Trophoblast cell (in vitro differentiated cells and primary cell): ENCODE measurements at regions not wholly inside any gene's neighbourhood (a gene's known extent, or its start where the extent isn't known, plus 50 kb on each side); places are given as distances from the start of the nearest gene placed in this dataset.

ENCODE experiments used
- DNase-seq, 2 donors: peaks; one replicate each; pipeline ENCODE4 v3.0.0-alpha.2; 2016
- H2AFZ ChIP-seq: 2 replicates; pipeline ENCODE4 v1.6.1; 2013; ENCODE audit warnings: low read length, moderate library complexity, mild to moderate bottlenecking; ENCODE audit not compliant: insufficient read depth, poor library complexity
- H2AK5ac ChIP-seq: 2 replicates; pipeline ENCODE4 v1.6.1; 2013; ENCODE audit warnings: mild to moderate bottlenecking, low read length
- H2BK120ac ChIP-seq: 2 replicates; pipeline ENCODE4 v1.6.1; 2013; ENCODE audit warnings: low read length, mild to moderate bottlenecking, moderate library complexity; ENCODE audit not compliant: insufficient read depth, poor library complexity
- H2BK12ac ChIP-seq: 2 replicates; pipeline ENCODE4 v1.6.1; 2013; ENCODE audit warnings: mild to moderate bottlenecking, low read length, moderate library complexity
- H2BK5ac ChIP-seq: 2 replicates; pipeline ENCODE4 v1.6.1; 2013; ENCODE audit warnings: low read length, low read depth, moderate library complexity, mild to moderate bottlenecking; ENCODE audit not compliant: poor library complexity
- H3K14ac ChIP-seq: 2 replicates; pipeline ENCODE4 v1.6.1; 2013; ENCODE audit warnings: mild to moderate bottlenecking, low read length
- H3K18ac ChIP-seq: 2 replicates; pipeline ENCODE4 v1.6.1; 2013; ENCODE audit warnings: mild to moderate bottlenecking, low read length
- H3K23ac ChIP-seq: 2 replicates; pipeline ENCODE4 v1.6.1; 2013; ENCODE audit warnings: low read length
- H3K27ac ChIP-seq: 2 replicates; pipeline ENCODE4 v1.5.1; 2013; ENCODE audit warnings: low read depth, mild to moderate bottlenecking, inconsistent platforms, low read length, moderate library complexity
- H3K27me3 ChIP-seq: 2 replicates; pipeline ENCODE4 v1.6.1; 2013; ENCODE audit warnings: inconsistent platforms, mild to moderate bottlenecking, low read length, moderate library complexity; ENCODE audit not compliant: insufficient read depth
- H3K36me3 ChIP-seq, 2 experiments: 1 replicate in 1 of 2; 2 replicates in 1 of 2; pipeline ENCODE4 v1.6.1; 2013; ENCODE audit warnings: low read length in 2 of 2, mild to moderate bottlenecking in 2 of 2, moderate library complexity in 1 of 2; ENCODE audit not compliant: insufficient read depth in 2 of 2, control insufficient read depth in 1 of 2
- H3K4ac ChIP-seq: 2 replicates; pipeline ENCODE4 v1.6.1; 2013; ENCODE audit warnings: low read depth, mild to moderate bottlenecking, low read length, moderate library complexity
- H3K4me1 ChIP-seq, 2 experiments: 1 replicate in 1 of 2; 2 replicates in 1 of 2; pipeline ENCODE4 v1.6.1; 2013; ENCODE audit warnings: low read length in 2 of 2, mild to moderate bottlenecking in 2 of 2, moderate library complexity in 1 of 2; ENCODE audit not compliant: insufficient read depth in 2 of 2, control insufficient read depth in 1 of 2
- H3K4me2 ChIP-seq: 2 replicates; pipeline ENCODE4 v1.6.1; 2013; ENCODE audit warnings: inconsistent platforms, mild to moderate bottlenecking, low read length, moderate library complexity
- H3K4me3 ChIP-seq: 2 replicates; pipeline ENCODE4 v1.5.1; 2013; ENCODE audit warnings: mild to moderate bottlenecking, low read depth, low read length, inconsistent platforms
- H3K79me1 ChIP-seq: one replicate; pipeline ENCODE4 v1.6.1; 2013; ENCODE audit warnings: low read length
- H3K79me2 ChIP-seq: 2 replicates; pipeline ENCODE4 v1.6.1; 2013; ENCODE audit warnings: low read length, mild to moderate bottlenecking; ENCODE audit not compliant: control insufficient read depth, insufficient read depth, poor library complexity
- H3K9ac ChIP-seq: 2 replicates; pipeline ENCODE4 v1.6.1; 2013; ENCODE audit warnings: mild to moderate bottlenecking, low read length
- H3K9me3 ChIP-seq: 2 replicates; pipeline ENCODE4 v1.6.1; 2013; ENCODE audit warnings: low read depth, mild to moderate bottlenecking, control low read depth, inconsistent platforms, low read length; ENCODE audit not compliant: insufficient read depth
- H4K12ac ChIP-seq: 2 replicates; pipeline ENCODE4 v1.6.1; 2013; ENCODE audit warnings: low read depth, mild to moderate bottlenecking, low read length, moderate library complexity
- H4K8ac ChIP-seq: 2 replicates; pipeline ENCODE4 v1.6.1; 2013; ENCODE audit warnings: low read depth, mild to moderate bottlenecking, low read length, moderate library complexity
- H4K91ac ChIP-seq: one replicate; pipeline ENCODE4 v1.6.1; 2013; ENCODE audit warnings: low read depth, mild to moderate bottlenecking, low read length, moderate library complexity
- WGBS: extraction: QIAGEN DNeasy Blood & Tissue Kit; methylation state at CpG from one replicate; pipeline ENCODE4 v1.1.7; 2013; ENCODE audit warnings: missing lambda C conversion rate; ENCODE audit not compliant: insufficient read length, insufficient coverage; ENCODE audit errors: extremely low coverage; 5-methylcytosine and 5-hydroxymethylcytosine counted together

DNA sequence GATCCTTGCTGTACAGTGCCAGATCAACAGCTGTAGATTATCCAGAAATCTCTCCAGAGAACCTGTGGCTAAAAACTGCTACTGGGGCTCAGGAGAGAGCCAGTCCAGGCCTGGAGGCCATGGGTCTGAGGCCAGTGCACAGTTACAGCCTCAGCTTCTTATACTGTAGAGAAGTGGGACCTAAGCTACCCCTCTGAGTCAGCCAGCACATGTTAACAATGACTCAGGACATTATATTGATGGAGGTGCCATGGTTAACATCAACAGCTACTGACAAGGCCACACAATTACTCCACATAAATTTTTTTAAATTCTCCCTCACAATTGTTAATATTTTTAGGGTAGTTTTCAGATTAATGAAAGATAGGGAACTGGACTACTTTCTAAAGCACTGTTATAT, 138.5 kb downstream of the RBM26 start:
- no peaks in the 10 kb centered on the region for H3K79me2 ChIP-seq
- H3K27ac ChIP-seq, result no peak overlapping the region
- no peaks in the 10 kb centered on the region for H3K4me1 ChIP-seq
- no peak overlapping the region for H4K12ac ChIP-seq
- no peaks in the 10 kb centered on the region for H3K36me3 ChIP-seq
- H3K14ac ChIP-seq, result no peak overlapping the region
- no peak overlapping the region for H2BK5ac ChIP-seq
- no peak overlapping the region for H3K23ac ChIP-seq
- no peak overlapping the region for H3K4ac ChIP-seq
- H2BK120ac ChIP-seq, result no peak overlapping the region
- H2AFZ ChIP-seq, result no peak overlapping the region
- H3K18ac ChIP-seq, result no peak overlapping the region
- H4K91ac ChIP-seq, result no peak overlapping the region
- no peak overlapping the region for H3K9ac ChIP-seq
- H3K79me1 ChIP-seq, result no peaks in the 10 kb centered on the region
- H2AK5ac ChIP-seq, result no peak overlapping the region
- no peaks in the 10 kb centered on the region for H3K27me3 ChIP-seq
- no peak for DNase-seq
- no peak overlapping the region for H4K8ac ChIP-seq
- no peak overlapping the region for H2BK12ac ChIP-seq
- no peak overlapping the region for H3K4me2 ChIP-seq
- no peaks in the 10 kb centered on the region for H3K9me3 ChIP-seq
- no peak overlapping the region for H3K4me3 ChIP-seq

DNA sequence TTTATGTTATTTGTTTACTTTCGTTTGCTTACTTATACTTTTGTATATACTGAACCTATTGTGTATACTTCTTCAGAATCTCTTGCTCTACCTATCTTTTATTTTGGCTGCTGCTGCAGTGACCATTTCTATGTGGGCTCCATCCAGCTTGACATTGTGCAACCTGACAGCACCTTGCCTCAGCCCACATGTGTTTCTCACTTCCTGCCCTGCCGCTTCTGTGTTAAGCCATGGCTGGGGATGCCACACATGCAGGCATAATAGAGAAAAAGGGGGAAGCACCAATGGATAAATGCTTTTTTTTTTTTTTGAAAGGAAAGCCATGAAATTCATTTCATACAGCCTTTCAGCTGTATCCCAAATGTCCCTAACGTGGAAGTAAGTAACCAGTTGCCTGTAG, 147.6 kb downstream of the RBM26 start:
- Histone ChIP-seq H3K27me3 (no peaks in the 10 kb centered on the region), H2BK12ac (no peak overlapping the region), H3K4me2 (no peak overlapping the region), H3K18ac (no peak overlapping the region), H4K12ac (no peak overlapping the region), H3K4me1 (no peaks in the 10 kb centered on the region), H3K9me3 (no peaks in the 10 kb centered on the region), H3K27ac (no peak overlapping the region), H3K4ac (no peak overlapping the region), H3K36me3 (no peaks in the 10 kb centered on the region), H4K8ac (no peak overlapping the region), H3K4me3 (no peak overlapping the region), H3K23ac (no peak overlapping the region), H3K9ac (no peak overlapping the region), H3K14ac (no peak overlapping the region), H4K91ac (no peak overlapping the region), H2BK5ac (no peak overlapping the region), H3K79me2 (no peaks in the 10 kb centered on the region), H2BK120ac (no peak overlapping the region), H3K79me1 (no peaks in the 10 kb centered on the region), H2AK5ac (no peak overlapping the region), H2AFZ (no peak overlapping the region)
- peak in 1 of 2 donors; percentile 12 for DNase-seq
- WGBS, result no CpG with 5 or more reads among the region's 3 CpGs

DNA sequence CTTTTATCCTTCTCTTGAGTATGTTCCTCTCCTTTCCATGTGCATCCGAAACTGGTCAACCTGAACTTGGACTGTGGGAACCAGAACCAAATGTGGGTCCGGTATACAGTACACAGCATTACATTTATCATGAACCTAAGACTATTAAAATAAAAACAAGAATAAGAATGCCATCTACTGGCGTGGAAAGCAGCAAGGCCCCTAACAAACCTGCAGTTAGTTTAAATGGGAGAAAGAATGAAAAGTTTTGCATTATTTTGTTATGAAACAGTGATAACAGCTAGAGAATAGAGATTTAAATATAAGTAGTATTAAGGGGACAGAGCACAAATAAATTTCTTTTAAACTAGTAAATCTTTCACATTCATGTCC, 159.5 kb downstream of the RBM26 start:
- no peak overlapping the region for H3K18ac ChIP-seq
- no peak overlapping the region for H3K27ac ChIP-seq
- no peak overlapping the region for H3K4ac ChIP-seq
- no peak overlapping the region for H3K4me2 ChIP-seq
- H3K14ac ChIP-seq, result no peak overlapping the region
- no peaks in the 10 kb centered on the region for H3K27me3 ChIP-seq
- H3K4me1 ChIP-seq, result peaks cover 2 to 6% of the 10 kb centered on the region in 2 experiments
- no peak overlapping the region for H2AK5ac ChIP-seq
- H3K36me3 ChIP-seq, result no peaks in the 10 kb centered on the region
- no peak overlapping the region for H4K91ac ChIP-seq
- H3K79me2 ChIP-seq, result no peaks in the 10 kb centered on the region
- no peak overlapping the region for H3K9ac ChIP-seq
- no peak overlapping the region for H2BK120ac ChIP-seq
- no peak overlapping the region for H3K4me3 ChIP-seq
- H3K79me1 ChIP-seq, result no peaks in the 10 kb centered on the region
- WGBS, result no CpG with 5 or more reads among the region's 3 CpGs
- H3K9me3 ChIP-seq, result no peaks in the 10 kb centered on the region
- no peak overlapping the region for H4K8ac ChIP-seq
- H3K23ac ChIP-seq, result no peak overlapping the region
- no peak overlapping the region for H2BK12ac ChIP-seq
- H4K12ac ChIP-seq, result no peak overlapping the region
- no peak overlapping the region for H2AFZ ChIP-seq
- DNase-seq, result no peak
- no peak overlapping the region for H2BK5ac ChIP-seq

DNA sequence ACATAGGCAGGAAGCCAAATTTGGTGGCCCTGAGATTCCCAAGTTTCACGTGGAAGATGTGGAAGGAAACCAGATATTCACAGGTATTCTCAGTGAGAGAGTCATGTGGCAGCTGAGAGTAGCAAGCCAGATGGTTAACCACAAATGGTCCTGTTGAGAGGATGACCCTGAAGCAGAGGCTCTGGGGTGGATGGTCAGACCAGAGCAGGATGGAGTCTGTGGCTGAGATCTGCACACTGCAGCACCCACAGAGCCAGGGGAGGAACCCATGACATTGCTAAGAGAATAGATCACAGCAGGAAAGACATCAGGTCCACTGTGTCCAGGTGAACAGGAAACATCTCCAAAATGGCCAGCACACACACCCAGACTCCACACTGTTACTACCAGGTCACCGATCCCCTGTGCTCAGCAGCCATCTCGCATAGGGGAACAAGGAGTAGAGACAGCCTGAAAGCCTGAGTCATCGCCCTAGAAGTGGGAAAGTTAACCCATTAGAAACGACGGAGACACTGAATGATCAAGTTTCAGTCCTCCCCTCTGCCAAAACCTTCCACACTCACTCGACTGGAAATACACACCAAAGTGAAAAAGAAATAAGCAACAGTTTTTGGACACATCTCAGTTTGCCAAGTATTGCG, 160.0 kb downstream of the RBM26 start:
- no peaks in the 10 kb centered on the region for H3K79me2 ChIP-seq
- peak overlapping the region; percentile 56 for H2AFZ ChIP-seq
- peaks cover 2 to 6% of the 10 kb centered on the region in 2 experiments for H3K4me1 ChIP-seq
- H3K4me3 ChIP-seq, result no peak overlapping the region
- H4K91ac ChIP-seq, result no peak overlapping the region
- H3K4me2 ChIP-seq, result no peak overlapping the region
- no peaks in the 10 kb centered on the region for H3K9me3 ChIP-seq
- no peak for DNase-seq
- H2BK5ac ChIP-seq, result no peak overlapping the region
- no peaks in the 10 kb centered on the region for H3K36me3 ChIP-seq
- no peak overlapping the region for H2BK12ac ChIP-seq
- H3K14ac ChIP-seq, result no peak overlapping the region
- no peak overlapping the region for H2AK5ac ChIP-seq
- no peak overlapping the region for H3K4ac ChIP-seq
- no CpG with 5 or more reads among the region's 8 CpGs for WGBS
- H4K12ac ChIP-seq, result no peak overlapping the region
- no peak overlapping the region for H3K27ac ChIP-seq
- no peaks in the 10 kb centered on the region for H3K79me1 ChIP-seq
- H3K9ac ChIP-seq, result no peak overlapping the region
- no peaks in the 10 kb centered on the region for H3K27me3 ChIP-seq
- H3K23ac ChIP-seq, result no peak overlapping the region
- H4K8ac ChIP-seq, result no peak overlapping the region
- no peak overlapping the region for H2BK120ac ChIP-seq
- no peak overlapping the region for H3K18ac ChIP-seq
